Chondrocyte (in vitro differentiated cells): ENCODE measurements at regions not wholly inside any gene's neighbourhood (a gene's known extent, or its start where the extent isn't known, plus 50 kb on each side); places are given as distances from the start of the nearest gene placed in this dataset.

Source experiments
- DNase-seq: peaks from one replicate; pipeline ENCODE4 v3.0.0; 2021; ENCODE audit warnings: mixed read lengths, low spot score
- H3K27ac Mint-ChIP-seq: one replicate; pipeline ENCODE4 v1.8.0; 2021; ENCODE audit warnings: mild to moderate bottlenecking, moderate library complexity, mixed read lengths; ENCODE audit not compliant: unreplicated experiment
- H3K27me3 Mint-ChIP-seq: 2 replicates; pipeline ENCODE4 v1.8.0; 2021; ENCODE audit warnings: low read depth, mixed read lengths
- H3K36me3 Mint-ChIP-seq: 2 replicates; pipeline ENCODE4 v1.8.0; 2021; ENCODE audit warnings: low read depth, mixed read lengths
- H3K4me1 Mint-ChIP-seq: 2 replicates; pipeline ENCODE4 v1.8.0; 2021; ENCODE audit warnings: low read depth, mild to moderate bottlenecking, mixed read lengths
- H3K4me3 Mint-ChIP-seq: one replicate; pipeline ENCODE4 v1.8.0; 2021; ENCODE audit warnings: mild to moderate bottlenecking, moderate library complexity, mixed read lengths; ENCODE audit not compliant: unreplicated experiment
- H3K9me3 Mint-ChIP-seq: 2 replicates; pipeline ENCODE4 v1.8.0; 2021; ENCODE audit warnings: low read depth, mixed read lengths
- CTCF ChIP-seq: fragments of 200-600 bp; sonication (generic); IDR thresholded peaks from 2 replicates; pipeline ENCODE4 v1.5.0; 2021; ENCODE audit warnings: antibody characterized with exemption, mild to moderate bottlenecking, moderate library complexity

- peak; percentile 91 for TF ChIP-seq CTCF
- Mint-ChIP-seq H3K4me3 (no peak overlapping the region), H3K36me3 (no peaks in the 10 kb centered on the region), H3K27me3 (no peaks in the 10 kb centered on the region), H3K9me3 (no peaks in the 10 kb centered on the region), H3K27ac (no peak overlapping the region), H3K4me1 (no peaks in the 10 kb centered on the region)
- DNase-seq = no peak
Measured at GRCh38 chr11:23021287-23021863, 161.1 kb upstream of the CCDC179 start.

- Mint-ChIP-seq H3K9me3 (no peaks in the 10 kb centered on the region), H3K27me3 (no peaks in the 10 kb centered on the region), H3K4me3 (no peak overlapping the region), H3K36me3 (no peaks in the 10 kb centered on the region), H3K27ac (no peak overlapping the region), H3K4me1 (peaks cover 4% of the 10 kb centered on the region)
- DNase-seq = no peak
- TF ChIP-seq CTCF = no peak
Measured at GRCh38 chr11:23022854-23023253, 162.6 kb upstream of the CCDC179 start.

- DNase-seq = no peak
- Mint-ChIP-seq H3K4me1 (peaks cover 4% of the 10 kb centered on the region), H3K27me3 (no peaks in the 10 kb centered on the region), H3K27ac (no peak overlapping the region), H3K36me3 (no peaks in the 10 kb centered on the region), H3K4me3 (no peak overlapping the region), H3K9me3 (no peaks in the 10 kb centered on the region)
- TF ChIP-seq CTCF = no peak
Measured at GRCh38 chr11:23023319-23023718, 163.0 kb upstream of the CCDC179 start.

- no peaks in the 10 kb centered on the region for H3K4me1 Mint-ChIP-seq
- no peak overlapping the region for H3K27ac Mint-ChIP-seq
- TF ChIP-seq CTCF = no peak
- no peak overlapping the region for H3K4me3 Mint-ChIP-seq
- H3K36me3 Mint-ChIP-seq = no peaks in the 10 kb centered on the region
- peaks cover 2% of the 10 kb centered on the region for H3K27me3 Mint-ChIP-seq
- peaks cover 3% of the 10 kb centered on the region for H3K9me3 Mint-ChIP-seq
- DNase-seq = no peak
Measured at GRCh38 chr11:23041001-23041503, 180.8 kb upstream of the CCDC179 start.

- DNase-seq = no peak
- peaks cover 5% of the 10 kb centered on the region for H3K4me1 Mint-ChIP-seq
- no peaks in the 10 kb centered on the region for H3K9me3 Mint-ChIP-seq
- H3K4me3 Mint-ChIP-seq = no peak overlapping the region
- no peaks in the 10 kb centered on the region for H3K36me3 Mint-ChIP-seq
- no peak for TF ChIP-seq CTCF
- H3K27me3 Mint-ChIP-seq = peaks cover 5% of the 10 kb centered on the region
- no peak overlapping the region for H3K27ac Mint-ChIP-seq
Measured at GRCh38 chr11:23058656-23059055, 198.4 kb upstream of the CCDC179 start.
